ENCODE measurements at regions not wholly inside any gene's neighbourhood (a gene's known extent, or its start where the extent isn't known, plus 50 kb on each side); places are given as distances from the start of the nearest gene placed in this dataset.

DNA sequence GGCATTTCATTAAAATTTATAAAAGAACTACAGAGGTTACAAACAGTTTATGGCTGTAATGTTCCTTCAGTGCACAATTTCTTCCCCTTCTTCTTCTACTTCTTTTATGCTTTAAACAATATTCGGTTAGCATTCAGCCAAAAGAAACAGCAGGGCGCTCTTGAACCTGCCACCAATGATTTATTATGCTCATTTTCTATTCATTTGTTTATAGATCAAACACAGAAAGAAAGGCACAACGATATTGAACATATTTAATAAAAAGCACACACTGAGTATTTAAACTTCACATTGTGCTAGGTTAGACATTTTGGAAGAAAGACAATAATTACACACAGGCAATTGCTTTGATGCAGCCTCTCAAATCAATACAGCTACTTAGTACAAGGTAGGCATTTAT lies 1025.8 kb upstream of the LRRN3 start:
- no peak for DNase-seq
- Histone ChIP-seq H3K4me1 (no peaks in the 10 kb centered on the region), H3K27me3 (no peaks in the 10 kb centered on the region), H3K9me3 (peaks cover 0 to 5% of the 10 kb centered on the region in 2 donors), H3K4me3 (no peak overlapping the region), H3K36me3 (no peaks in the 10 kb centered on the region), H3K27ac (no peak overlapping the region)
- no peak for ATAC-seq
- TF ChIP-seq, protein P1, sequence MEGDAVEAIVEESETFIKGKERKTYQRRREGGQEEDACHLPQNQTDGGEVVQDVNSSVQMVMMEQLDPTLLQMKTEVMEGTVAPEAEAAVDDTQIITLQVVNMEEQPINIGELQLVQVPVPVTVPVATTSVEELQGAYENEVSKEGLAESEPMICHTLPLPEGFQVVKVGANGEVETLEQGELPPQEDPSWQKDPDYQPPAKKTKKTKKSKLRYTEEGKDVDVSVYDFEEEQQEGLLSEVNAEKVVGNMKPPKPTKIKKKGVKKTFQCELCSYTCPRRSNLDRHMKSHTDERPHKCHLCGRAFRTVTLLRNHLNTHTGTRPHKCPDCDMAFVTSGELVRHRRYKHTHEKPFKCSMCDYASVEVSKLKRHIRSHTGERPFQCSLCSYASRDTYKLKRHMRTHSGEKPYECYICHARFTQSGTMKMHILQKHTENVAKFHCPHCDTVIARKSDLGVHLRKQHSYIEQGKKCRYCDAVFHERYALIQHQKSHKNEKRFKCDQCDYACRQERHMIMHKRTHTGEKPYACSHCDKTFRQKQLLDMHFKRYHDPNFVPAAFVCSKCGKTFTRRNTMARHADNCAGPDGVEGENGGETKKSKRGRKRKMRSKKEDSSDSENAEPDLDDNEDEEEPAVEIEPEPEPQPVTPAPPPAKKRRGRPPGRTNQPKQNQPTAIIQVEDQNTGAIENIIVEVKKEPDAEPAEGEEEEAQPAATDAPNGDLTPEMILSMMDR (IDR thresholded peaks at IDR 0.05): no peak
- intact Hi-C loops (cut with DNase I): no loop called here

DNA sequence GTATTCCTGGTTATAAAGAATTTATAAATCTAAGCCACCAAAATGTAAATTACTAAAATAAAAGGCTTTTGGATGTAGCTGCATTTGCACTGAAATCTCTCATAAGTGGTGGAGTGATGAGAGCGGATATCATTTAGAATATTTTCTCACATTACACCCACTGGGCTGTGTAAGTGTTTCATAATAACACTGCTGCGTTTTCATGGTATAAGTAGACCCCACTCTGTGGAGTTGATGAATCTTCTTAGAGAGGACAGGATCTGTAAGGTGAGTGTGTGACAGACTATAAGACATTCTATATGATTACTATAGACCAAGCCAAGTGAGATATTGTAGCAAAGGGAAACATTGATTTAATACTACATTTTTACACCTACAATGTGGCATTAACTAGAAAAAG lies 1024.1 kb upstream of the LRRN3 start:
- H3K27me3 ChIP-seq: no peaks in the 10 kb centered on the region
- no peak overlapping the region for H3K27ac ChIP-seq
- H3K9me3 ChIP-seq: peaks cover 0 to 5% of the 10 kb centered on the region in 2 donors
- no peak overlapping the region for H3K4me3 ChIP-seq
- intact Hi-C loops (cut with DNase I): no loop called here
- H3K36me3 ChIP-seq: no peaks in the 10 kb centered on the region
- ATAC-seq: no peak
- TF ChIP-seq, protein P1 (IDR thresholded peaks at IDR 0.05): no peak
- H3K4me1 ChIP-seq: no peaks in the 10 kb centered on the region
- DNase-seq: no peak

DNA sequence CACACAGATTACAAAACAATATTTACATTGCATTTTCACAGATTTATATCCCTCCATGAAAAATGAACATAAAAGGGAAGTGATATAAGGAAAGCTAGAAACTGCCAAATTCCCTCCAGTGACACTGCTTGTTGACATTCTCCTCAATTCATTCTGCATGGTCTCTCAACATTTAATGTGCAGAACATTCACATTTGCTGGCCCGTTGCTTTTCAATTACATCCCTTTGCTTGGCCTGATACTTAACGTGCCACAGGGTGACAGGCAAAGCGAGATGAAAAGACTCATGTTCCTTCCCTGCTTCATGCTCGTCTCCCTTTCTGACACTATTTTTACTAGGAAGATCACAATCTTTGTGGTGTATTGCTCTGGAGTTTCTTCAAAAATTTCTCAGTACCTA lies 1019.7 kb upstream of the LRRN3 start:
- intact Hi-C loops (cut with DNase I): no loop called here

DNA sequence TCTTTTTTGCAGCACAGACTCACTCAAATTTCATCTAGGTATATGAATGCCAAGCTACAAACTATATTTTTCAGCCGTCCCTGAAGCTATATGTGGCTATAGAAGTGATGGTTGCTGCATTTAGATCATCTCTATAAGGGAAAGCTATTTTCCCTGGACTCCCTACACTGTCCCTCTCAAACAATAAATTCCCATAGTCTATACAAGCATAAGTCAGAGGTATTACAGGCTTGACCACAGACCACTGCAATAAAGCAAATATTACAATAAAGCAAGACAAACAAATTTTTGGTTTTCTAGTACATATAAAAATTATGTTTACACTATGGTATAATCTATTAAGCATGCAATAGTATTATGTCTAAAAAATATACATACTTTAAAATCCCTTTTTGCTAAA lies 1015.5 kb upstream of the LRRN3 start:
- Histone ChIP-seq H3K36me3 (no peaks in the 10 kb centered on the region), H3K4me3 (no peak overlapping the region), H3K27me3 (no peaks in the 10 kb centered on the region), H3K27ac (no peak overlapping the region), H3K4me1 (no peaks in the 10 kb centered on the region), H3K9me3 (peaks cover 0 to 5% of the 10 kb centered on the region in 2 donors)
- ATAC-seq (no peak), DNase-seq (no peak)
- TF ChIP-seq, protein P1 (IDR thresholded peaks at IDR 0.05): no peak
- intact Hi-C loops (cut with DNase I): no loop called here

More for the DNA sequence above, 1019.7 kb upstream of the LRRN3 start:
- H3K27ac ChIP-seq: no peak overlapping the region
- no peaks in the 10 kb centered on the region for H3K27me3 ChIP-seq
- no peaks in the 10 kb centered on the region for H3K36me3 ChIP-seq
- no peak overlapping the region for H3K4me3 ChIP-seq
- ATAC-seq (no peak), DNase-seq (no peak)
- H3K4me1 ChIP-seq: no peaks in the 10 kb centered on the region
- TF ChIP-seq, protein P1 (IDR thresholded peaks at IDR 0.05): no peak
- peaks cover 0 to 5% of the 10 kb centered on the region in 2 donors for H3K9me3 ChIP-seq

DNA sequence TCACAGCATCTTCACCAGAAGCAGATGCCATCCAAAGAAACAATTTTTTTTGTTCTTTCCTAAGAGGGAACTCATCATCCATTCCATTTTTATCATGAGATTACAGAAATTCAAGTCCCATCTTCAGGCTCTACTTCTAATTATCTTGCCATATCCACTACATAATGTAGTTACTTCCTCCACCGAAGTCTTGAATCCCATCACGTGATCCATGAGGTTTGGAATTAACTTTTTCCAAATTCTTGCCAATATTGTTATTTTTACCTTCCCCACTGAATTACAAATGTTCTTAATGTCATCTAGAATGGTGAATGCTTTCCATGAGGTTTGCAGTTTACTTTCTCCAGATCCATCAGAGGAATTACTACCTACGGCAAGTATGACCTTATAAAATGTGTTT lies 1014.7 kb upstream of the LRRN3 start:
- intact Hi-C loops (cut with DNase I): no loop called here
- no peak for DNase-seq
- Histone ChIP-seq H3K27ac (no peak overlapping the region), H3K4me1 (no peaks in the 10 kb centered on the region), H3K9me3 (peaks cover 0 to 5% of the 10 kb centered on the region in 2 donors), H3K27me3 (no peaks in the 10 kb centered on the region), H3K4me3 (no peak overlapping the region), H3K36me3 (no peaks in the 10 kb centered on the region)
- no peak for ATAC-seq
- TF ChIP-seq, protein P1 (IDR thresholded peaks at IDR 0.05): no peak
